HG02759 (cell line): ENCODE measurements at regions not wholly inside any gene's neighbourhood (a gene's known extent, or its start where the extent isn't known, plus 50 kb on each side); places are given as distances from the start of the nearest gene placed in this dataset.
"Not testable (repeated sequence)": the region's sequence is repeated elsewhere in the genome, so short reads cannot be mapped to it uniquely, and the experiment has no call there.

Experiments
- ATAC-seq: cut with Tn5 transposase; IDR thresholded peaks from one replicate; pipeline ENCODE4 v1.9.1; 2021; ENCODE audit warnings: mild to moderate bottlenecking, moderate library complexity; ENCODE audit not compliant: unreplicated experiment

DNA sequence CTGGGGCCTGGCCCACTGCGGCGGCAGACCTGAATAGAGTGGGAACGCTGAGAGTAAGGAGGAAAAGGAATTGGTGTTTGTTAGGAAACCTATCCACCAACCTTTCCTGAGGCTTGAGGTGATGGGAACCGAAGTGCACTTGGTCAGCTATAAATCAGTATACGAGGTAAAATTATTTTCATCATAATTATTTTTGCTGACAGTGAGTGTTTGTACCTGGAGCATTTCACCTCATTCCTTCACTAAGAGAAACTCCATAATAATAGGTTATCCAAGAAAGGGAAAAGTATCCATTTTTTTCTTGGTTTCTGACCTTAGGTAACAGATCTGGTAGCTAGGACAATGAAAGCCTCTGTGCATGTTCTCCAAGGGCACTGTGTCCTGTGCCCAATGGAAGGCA lies 138.6 kb upstream of the RGPD4 start:
- ATAC-seq, result no peak

DNA sequence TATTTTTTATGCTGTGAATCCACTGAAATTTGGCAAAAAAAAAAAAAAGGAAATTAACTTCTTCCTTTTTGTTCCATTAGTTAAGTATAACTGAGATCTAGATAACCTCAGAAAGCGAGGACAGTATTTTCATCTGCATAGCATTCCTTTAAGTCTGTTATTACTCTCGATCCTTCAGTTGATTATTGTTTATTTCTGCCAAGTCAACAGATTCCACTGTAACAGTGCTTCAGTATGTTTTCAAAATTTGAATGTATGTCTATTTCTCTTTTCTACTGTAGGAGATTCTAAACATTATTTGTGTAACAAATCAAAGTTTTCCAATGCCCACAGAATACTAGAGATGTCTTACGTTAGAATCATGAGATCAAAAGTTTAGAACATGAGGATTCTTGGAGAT lies 133.1 kb upstream of the RGPD4 start:
- no peak for ATAC-seq

GRCh38 chr2:107694667-107695066 lies 132.0 kb upstream of the RGPD4 start:
- no peak for ATAC-seq

DNA sequence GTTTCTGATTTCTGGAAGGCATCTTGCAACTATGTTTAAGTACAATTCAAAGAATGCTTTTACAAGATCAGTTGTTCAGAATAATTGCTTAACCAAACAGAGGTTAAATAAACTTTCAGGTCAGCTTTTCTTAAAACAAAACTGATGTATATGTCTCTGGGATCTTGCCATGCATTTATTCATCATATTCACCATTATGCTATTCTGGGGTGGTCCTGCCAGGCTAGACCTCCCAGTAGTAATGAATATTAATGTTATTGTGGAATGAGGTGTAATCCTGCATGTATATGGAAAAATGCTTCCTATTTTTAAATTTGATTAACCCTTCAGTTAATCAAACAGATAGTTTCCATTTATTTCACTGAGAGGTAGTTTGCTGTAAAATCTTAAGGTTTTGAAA lies 129.3 kb upstream of the RGPD4 start:
- ATAC-seq, result no peak

DNA sequence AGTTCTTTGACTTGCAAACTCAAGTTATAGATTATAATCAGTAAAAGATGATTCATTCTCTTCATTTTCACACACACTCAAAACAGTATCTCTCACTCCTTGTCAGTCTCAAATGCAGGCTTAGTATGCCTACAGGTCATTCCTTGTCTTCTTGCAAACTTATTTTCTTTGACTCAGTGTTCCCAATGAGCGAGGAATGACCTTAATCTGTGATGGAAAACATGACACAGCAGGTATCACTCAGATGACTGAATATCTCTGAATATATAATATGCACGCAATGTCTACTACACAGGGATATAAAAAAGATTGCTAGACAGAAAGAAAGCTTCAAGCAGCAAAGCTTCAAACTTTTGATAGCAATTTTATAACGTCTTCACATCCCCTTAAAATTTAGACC lies 127.8 kb upstream of the RGPD4 start:
- no peak for ATAC-seq

GRCh38 chr2:107700073-107700472 lies 126.6 kb upstream of the RGPD4 start:
- no peak for ATAC-seq

DNA sequence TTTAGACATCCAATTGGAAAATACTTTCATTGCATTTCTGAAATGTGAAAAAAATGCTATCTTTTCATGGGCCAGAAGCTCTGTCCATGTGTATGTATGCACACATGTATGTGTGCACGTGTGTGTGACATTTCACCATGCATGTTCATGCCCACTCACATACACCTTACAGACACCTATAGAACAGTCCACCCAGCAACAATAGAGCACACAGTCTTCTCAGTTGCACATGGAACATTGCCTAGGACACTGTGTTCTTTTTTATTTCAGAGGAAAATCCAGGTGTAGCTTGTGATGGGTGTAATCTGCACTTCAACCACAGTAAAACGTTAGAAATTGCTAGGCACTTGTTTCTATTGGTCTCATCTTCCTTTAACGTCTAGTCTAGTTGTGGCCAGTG lies 114.8 kb upstream of the RGPD4 start:
- no peak for ATAC-seq

DNA sequence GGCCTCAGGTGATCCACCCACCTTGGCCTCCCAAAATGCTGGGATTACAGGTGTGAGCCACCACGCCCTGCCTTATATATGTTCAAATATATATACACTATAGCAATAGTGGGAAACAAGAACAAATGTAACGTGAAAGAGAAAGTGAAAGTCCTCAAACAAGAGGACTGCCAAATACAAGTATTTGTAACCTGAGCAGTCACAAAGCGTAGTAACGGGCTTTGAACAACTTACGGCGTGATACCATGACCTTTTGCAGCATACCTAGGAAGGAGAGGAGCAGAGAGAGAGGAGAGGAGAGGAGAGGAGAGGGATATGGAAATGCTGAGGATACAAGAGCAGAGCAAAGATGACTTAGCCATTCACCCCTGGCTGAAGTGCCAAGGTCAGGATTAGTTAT lies 113.8 kb upstream of the RGPD4 start:
- no peak for ATAC-seq

- no peak for ATAC-seq
Measured at GRCh38 chr2:107717661-107718060, 109.0 kb upstream of the RGPD4 start.

DNA sequence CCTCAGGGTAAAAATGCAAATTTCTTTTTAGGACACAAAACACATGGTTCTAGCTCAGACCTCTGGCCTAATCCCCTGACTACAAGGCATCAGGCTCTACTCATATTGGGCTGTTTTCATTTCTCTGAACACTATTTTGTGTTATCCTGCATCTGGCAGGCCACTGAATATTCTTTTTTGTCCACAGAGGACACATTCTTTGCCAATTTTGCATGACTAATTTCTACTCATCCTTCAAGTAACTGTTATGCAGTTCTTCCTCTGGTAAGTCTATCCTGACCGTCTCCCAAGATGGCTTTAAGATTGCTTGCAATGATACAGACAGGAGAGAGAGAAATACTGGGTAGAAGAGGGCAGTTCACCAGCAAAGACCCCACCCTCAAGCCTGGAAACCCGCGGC lies 107.6 kb upstream of the RGPD4 start:
- ATAC-seq, result no peak

DNA sequence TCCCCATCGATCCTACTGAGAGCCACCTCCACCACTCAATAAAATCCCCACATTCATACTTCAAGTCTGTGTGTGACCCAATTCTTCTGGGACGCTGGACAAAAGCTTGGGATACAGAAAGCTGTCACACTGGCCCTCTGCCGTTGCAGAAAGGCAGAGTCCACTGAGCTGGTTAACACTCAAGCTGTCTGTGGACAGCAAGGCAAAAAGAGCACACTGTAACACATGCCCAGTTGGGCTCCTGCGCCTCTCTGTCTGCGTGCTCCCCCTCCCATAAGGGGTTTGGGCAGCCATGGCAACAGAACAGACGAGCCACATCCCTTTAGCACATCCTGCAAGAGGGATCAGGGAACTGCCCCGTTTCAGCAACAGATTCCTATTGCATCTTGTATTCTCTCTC lies 106.9 kb upstream of the RGPD4 start:
- no peak for ATAC-seq

- no peak for ATAC-seq
Measured at GRCh38 chr2:107721178-107721577, 105.5 kb upstream of the RGPD4 start.

DNA sequence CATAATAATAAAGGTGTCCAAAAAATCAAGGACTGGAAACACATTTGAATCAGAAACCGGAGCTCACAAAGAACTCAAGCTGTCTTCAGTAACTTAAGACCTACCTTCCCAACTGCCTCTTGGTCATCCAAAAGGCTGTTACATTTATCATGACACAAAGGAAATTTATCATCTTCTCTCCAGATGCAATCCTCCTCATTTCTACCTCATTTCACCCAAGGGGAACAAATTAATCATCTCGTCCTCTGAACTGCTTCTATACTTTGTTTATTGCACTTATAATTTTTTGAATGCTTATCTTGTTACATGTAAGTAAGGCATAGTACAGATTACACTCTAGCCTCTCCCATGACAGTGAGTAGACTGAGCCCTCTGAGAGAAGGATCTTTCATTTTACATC lies 105.1 kb upstream of the RGPD4 start:
- no peak for ATAC-seq

- ATAC-seq, result not testable (repeated sequence)
Measured at GRCh38 chr2:107725824-107726223, 100.9 kb upstream of the RGPD4 start.

DNA sequence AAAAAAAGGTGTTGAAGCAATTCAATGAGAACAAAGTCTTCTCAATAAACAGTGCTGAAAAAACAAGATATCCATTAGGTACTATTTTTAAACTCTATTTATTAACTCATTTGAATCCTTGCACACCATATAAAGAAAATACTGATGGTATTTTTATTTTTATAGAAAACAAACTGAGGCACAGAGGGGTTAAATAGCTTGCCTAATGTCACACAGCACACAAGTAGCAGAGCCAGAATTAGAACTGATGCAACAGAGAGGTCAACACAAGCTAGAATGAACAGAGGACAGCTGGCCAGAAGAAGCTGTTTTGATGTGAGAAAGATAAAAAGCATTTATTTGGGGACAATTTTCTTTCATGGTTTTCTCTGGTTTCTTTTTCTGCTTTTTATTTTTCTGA lies 99.4 kb upstream of the RGPD4 start:
- no peak for ATAC-seq

DNA sequence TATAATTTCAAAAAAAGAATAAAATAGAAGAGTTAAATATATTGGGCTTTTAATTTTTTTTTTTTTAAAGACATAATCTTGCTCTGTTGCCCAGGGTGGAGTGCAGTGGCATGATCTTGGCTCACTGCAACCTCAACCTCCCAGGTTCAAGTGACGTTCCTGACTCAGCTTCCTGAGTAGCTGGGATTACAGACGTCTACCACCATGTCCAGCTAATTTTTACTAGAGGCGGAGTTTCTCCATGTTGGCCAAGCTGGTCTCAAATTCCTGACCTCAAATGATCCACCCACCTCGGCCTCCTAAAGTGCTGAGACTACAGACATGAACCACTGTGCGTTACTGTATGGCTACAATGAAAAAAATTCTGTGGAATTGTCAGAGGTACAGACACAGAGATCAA lies 98.1 kb upstream of the RGPD4 start:
- ATAC-seq, result no peak

DNA sequence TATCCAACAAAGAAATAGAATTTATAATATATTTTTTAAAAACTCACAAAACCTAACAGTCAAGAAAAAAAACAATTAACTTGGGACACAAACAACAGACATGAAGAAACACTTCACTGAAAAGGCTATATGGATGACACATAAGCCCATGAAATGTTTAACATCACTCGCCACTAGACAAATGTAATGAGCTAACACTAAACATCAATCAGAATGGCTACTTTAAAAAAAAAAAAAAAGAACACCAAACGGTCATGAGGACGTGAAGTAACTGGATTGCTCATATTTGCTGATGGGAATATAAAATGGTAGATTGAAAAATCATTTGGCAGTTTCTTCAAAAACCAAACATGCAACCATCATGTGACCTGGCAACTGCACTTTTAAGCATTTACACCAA lies 97.3 kb upstream of the RGPD4 start:
- ATAC-seq, result no peak

DNA sequence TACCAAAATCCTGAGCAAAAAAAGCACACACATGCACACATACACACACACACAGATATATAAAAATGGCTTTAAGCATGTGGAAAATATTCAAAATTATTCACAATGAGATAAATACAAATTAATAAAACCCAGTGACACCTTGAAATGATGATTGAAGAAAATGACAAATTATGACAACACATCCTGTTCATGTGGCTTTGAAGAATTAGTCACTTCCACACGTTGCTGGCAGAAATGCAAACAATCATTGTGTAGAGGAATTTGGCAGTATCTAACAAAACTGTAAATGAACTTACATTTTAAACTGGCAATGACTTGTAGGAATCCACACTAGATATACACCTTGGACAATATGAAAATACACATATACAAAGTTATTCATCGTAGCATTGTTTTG lies 95.8 kb upstream of the RGPD4 start:
- ATAC-seq, result no peak

- ATAC-seq, result no peak
Measured at GRCh38 chr2:107731435-107731834, 95.3 kb upstream of the RGPD4 start.

DNA sequence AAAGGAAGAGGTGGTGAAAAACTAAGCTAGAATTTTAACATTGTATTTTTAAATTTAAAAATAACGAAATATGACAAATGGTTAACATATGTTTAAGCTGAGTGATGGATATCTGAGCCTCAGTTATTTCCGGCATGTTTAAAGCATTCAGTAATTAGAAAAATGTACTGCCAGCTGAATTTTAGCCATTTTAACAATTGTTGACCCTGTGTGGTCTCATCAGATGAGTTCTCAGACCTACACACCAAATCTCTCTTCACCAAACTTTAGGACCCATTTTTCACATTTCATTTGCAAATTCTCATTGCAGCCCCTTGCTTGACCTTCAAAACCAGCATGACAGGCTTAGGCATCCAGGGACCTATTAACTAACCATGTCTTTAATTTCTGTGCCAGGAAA lies 91.5 kb upstream of the RGPD4 start:
- ATAC-seq, result no peak

GRCh38 chr2:107737756-107738155 lies 88.9 kb upstream of the RGPD4 start:
- ATAC-seq, result no peak

- no peak for ATAC-seq
Measured at GRCh38 chr2:107738266-107738665, 88.4 kb upstream of the RGPD4 start.

GRCh38 chr2:107740300-107740699 lies 86.4 kb upstream of the RGPD4 start:
- ATAC-seq, result no peak

- no peak for ATAC-seq
Measured at GRCh38 chr2:107742460-107743027, 84.1 kb upstream of the RGPD4 start.
